ENCODE measurements at regions not wholly inside any gene's neighbourhood (a gene's known extent, or its start where the extent isn't known, plus 50 kb on each side); places are given as distances from the start of the nearest gene placed in this dataset.
"Not testable (repeated sequence)": the region's sequence is repeated elsewhere in the genome, so short reads cannot be mapped to it uniquely, and the experiment has no call there.

DNA sequence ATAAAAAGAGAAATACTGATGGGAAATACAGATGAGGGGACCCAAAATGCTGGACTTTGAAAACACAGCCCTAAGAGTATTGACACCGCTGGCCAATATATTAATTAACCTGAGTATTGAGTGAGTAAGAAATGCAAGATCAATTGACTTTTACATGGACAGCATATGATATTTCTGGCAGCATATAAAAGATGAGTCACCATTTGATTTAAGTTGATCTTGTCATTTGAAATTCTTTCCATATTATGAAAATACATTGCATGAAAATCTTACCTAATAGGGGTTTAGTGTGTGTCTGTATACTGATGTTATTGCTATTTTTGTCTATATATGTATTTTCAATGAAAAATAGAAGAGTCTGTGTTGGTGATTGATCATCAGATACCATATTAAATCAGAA lies 619.6 kb downstream of the KCTD12 start:
- H3K4me1 ChIP-seq: no peaks in the 10 kb centered on the region
- DNase-seq: no peak
- no peak for FAIRE-seq
- no peaks in the 10 kb centered on the region for H3K9me3 ChIP-seq
- peaks cover 0 to 5% (median 0%) of the 10 kb centered on the region in 4 donors for H3K27me3 ChIP-seq
- 88 to 94% methylated on average over 1 of the region's 1 CpG for WGBS, 2 donors
- ATAC-seq: no peak
- intact Hi-C loops (cut with DNase I): no loop called here
- no peak overlapping the region for H3K4me3 ChIP-seq
- H3K36me3 ChIP-seq: no peaks in the 10 kb centered on the region
- TF ChIP-seq, protein P1, sequence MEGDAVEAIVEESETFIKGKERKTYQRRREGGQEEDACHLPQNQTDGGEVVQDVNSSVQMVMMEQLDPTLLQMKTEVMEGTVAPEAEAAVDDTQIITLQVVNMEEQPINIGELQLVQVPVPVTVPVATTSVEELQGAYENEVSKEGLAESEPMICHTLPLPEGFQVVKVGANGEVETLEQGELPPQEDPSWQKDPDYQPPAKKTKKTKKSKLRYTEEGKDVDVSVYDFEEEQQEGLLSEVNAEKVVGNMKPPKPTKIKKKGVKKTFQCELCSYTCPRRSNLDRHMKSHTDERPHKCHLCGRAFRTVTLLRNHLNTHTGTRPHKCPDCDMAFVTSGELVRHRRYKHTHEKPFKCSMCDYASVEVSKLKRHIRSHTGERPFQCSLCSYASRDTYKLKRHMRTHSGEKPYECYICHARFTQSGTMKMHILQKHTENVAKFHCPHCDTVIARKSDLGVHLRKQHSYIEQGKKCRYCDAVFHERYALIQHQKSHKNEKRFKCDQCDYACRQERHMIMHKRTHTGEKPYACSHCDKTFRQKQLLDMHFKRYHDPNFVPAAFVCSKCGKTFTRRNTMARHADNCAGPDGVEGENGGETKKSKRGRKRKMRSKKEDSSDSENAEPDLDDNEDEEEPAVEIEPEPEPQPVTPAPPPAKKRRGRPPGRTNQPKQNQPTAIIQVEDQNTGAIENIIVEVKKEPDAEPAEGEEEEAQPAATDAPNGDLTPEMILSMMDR (IDR thresholded peaks at IDR 0.05): no peak
- H3K27ac ChIP-seq: no peak overlapping the region

DNA sequence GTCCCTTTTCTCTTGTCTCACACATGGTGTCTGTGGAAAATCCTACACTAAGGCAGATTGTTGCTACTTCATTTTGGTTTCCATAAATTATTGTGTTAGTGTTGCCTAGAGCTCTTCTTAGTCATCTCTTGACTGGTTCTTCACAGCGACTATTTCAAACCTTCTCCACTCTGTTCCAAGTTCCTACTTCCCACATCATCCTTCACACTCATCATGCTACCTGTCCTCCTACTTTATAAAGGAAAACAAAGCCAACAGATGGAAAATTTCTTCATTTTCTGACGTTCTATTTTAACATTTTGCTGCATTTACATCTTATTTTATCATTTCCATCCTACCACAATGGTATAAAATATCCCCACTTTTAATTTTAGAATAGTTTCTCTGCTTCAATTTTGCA lies 614.1 kb downstream of the LMO7 start:
- Histone ChIP-seq H3K36me3 (no peaks in the 10 kb centered on the region), H3K27ac (no peak overlapping the region), H3K4me3 (no peak overlapping the region), H3K9me3 (no peaks in the 10 kb centered on the region), H3K4me1 (no peaks in the 10 kb centered on the region), H3K27me3 (no peaks in the 10 kb centered on the region)
- intact Hi-C loops (cut with DNase I): no loop called here
- 42 to 52% methylated on average over 2 of the region's 2 CpGs for WGBS, 2 donors
- ATAC-seq (no peak), DNase-seq (no peak), FAIRE-seq (no peak)
- TF ChIP-seq, protein P1 (IDR thresholded peaks at IDR 0.05): no peak

DNA sequence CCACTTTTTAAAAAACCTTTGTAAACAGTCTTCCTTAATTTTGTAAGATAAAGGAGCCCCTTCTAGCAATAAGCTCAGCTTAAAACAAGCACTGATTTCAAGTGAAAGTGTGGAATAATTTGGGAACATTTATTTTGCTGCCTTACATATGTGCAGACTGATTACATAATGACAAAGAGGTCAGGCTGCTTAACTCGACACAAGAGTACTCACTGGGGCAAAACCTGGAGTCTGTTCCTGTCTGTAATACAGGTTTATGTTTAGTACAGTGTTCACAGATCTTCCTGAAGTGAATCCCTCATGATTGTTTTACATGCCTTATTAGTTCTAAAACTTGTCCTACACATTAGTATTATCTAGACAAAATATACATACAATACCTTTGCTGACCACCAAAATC lies 609.8 kb downstream of the LMO7 start:
- H3K4me1 ChIP-seq: no peaks in the 10 kb centered on the region
- intact Hi-C loops (cut with DNase I): no loop called here
- no peaks in the 10 kb centered on the region for H3K9me3 ChIP-seq
- no peaks in the 10 kb centered on the region for H3K36me3 ChIP-seq
- ATAC-seq (no peak), DNase-seq (no peak), FAIRE-seq (no peak)
- TF ChIP-seq, protein P1 (IDR thresholded peaks at IDR 0.05): no peak
- H3K27ac ChIP-seq: no peak overlapping the region
- 22 to 24% methylated on average over 1 of the region's 1 CpG for WGBS, 2 donors
- H3K4me3 ChIP-seq: no peak overlapping the region
- H3K27me3 ChIP-seq: no peaks in the 10 kb centered on the region

DNA sequence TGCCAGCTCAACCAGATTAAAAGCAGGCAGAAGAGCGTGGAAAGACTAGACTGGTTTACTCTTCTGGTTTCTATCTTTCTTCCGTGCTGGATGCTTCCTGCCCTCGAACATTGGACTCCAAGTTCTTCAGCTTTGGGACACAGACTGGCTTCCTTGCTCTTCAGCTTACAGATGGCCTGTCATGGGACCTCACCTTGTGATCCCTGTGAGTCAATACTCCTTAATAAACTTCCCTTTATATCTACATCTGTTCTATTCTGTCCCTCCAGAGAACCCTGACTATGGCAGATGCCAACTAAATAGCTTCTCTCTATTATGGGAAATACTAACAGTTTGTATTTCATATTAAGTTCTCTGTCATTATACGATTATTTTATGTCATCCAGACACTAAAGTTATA lies 609.1 kb downstream of the LMO7 start:
- ATAC-seq (no peak), DNase-seq (no peak), FAIRE-seq (no peak)
- 59 to 65% methylated on average over 4 of the region's 4 CpGs for WGBS, 2 donors
- H3K27me3 ChIP-seq: no peaks in the 10 kb centered on the region
- TF ChIP-seq, protein P1 (IDR thresholded peaks at IDR 0.05): no peak
- H3K36me3 ChIP-seq: no peaks in the 10 kb centered on the region
- H3K27ac ChIP-seq: no peak overlapping the region
- intact Hi-C loops (cut with DNase I): no loop called here
- no peak overlapping the region for H3K4me3 ChIP-seq
- no peaks in the 10 kb centered on the region for H3K4me1 ChIP-seq
- H3K9me3 ChIP-seq: no peaks in the 10 kb centered on the region

DNA sequence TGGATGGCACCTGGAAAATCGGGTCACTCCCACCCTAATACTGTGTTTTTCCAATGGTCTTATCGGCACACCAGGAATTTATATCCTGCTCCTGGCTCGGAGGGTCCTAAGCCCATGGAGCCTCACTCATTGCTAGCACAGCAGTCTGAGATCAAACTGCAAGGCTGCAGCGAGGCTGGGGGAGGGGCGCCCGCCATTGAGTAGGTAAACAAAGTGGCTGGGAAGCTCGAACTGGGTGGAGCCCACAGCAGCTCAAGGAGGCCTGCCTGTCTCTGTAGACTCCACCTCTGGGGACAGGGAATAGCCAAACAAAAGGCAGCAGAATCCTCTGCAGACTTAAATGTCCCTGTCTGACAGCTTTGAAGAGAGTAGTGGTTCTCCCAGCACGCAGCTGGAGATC lies 607.0 kb downstream of the LMO7 start:
- intact Hi-C loops (cut with DNase I); ATAC-seq; H3K4me1 ChIP-seq; H3K9me3 ChIP-seq; H3K36me3 ChIP-seq; H3K4me3 ChIP-seq; FAIRE-seq; H3K27ac ChIP-seq; H3K27me3 ChIP-seq: not testable (repeated sequence)
- 59 to 63% methylated on average over 8 of the region's 8 CpGs for WGBS, 2 donors
- peak in 1 of 6 donors; percentile 12 for DNase-seq
